Lower leg skin (tissue), 4 donors: ENCODE measurements at regions not wholly inside any gene's neighbourhood (a gene's known extent, or its start where the extent isn't known, plus 50 kb on each side); places are given as distances from the start of the nearest gene placed in this dataset.
A peak's percentile ranks its signal among the peaks of the same experiment; 100 is the strongest.

ENCODE experiments used
- DNase-seq, 2 donors: peaks; one replicate each; pipeline ENCODE4 v3.0.0-alpha.2; 2019; ENCODE audit warnings: low spot score in 2 of 2
- H3K4me3 ChIP-seq: fragments of 200-600 bp; sonication (generic); 2 replicates; pipeline ENCODE4 v1.5.1; 2017; ENCODE audit warnings: mild to moderate bottlenecking, low read depth; ENCODE audit not compliant: poor library complexity, severe bottlenecking
- CTCF ChIP-seq, 3 donors: fragments of 450-650 bp; IDR thresholded peaks; one replicate each; pipeline ENCODE4 v1.5.1; 2016; ENCODE audit warnings: antibody characterized with exemption in 3 of 3, mild to moderate bottlenecking in 3 of 3, moderate library complexity in 2 of 3
- POLR2A ChIP-seq, 2 donors: fragments of 450-650 bp; IDR thresholded peaks; one replicate each; pipeline ENCODE4 v1.6.1; 2016 to 2017; ENCODE audit warnings: antibody characterized with exemption in 2 of 2, mild to moderate bottlenecking in 1 of 2, moderate library complexity in 1 of 2
- WGBS, 2 donors: methylation state at CpG; one replicate each; pipeline ENCODE4 v1.1.5; 2018; 5-methylcytosine and 5-hydroxymethylcytosine counted together
- intact Hi-C: fragments of 100-400 bp; cut with DNase I; formaldehyde crosslinking; loops from one replicate; pipeline ENCODE4 v1.15.0; 2023; ENCODE audit warnings: low total_unique reads

GRCh38 chr6:112806163-112806865, 459.2 kb downstream of the RFPL4B start:
- no peak for TF ChIP-seq CTCF (IDR thresholded peaks at IDR 0.05)
- TF ChIP-seq POLR2A (IDR thresholded peaks at IDR 0.05), result no peak
- no peak overlapping the region for H3K4me3 ChIP-seq
- 89 to 92% methylated on average over 4 of the region's 4 CpGs for WGBS, 2 donors
- intact Hi-C loops, result no loop called here
- DNase-seq, result no peak

GRCh38 chr6:112821476-112821875, 474.3 kb downstream of the RFPL4B start:
- DNase-seq, result no peak
- 65 to 71% methylated on average over 1 of the region's 1 CpG for WGBS, 2 donors
- H3K4me3 ChIP-seq, result no peak overlapping the region
- intact Hi-C loops, result no loop called here
- no peak for TF ChIP-seq CTCF (IDR thresholded peaks at IDR 0.05)
- TF ChIP-seq POLR2A (IDR thresholded peaks at IDR 0.05), result no peak

GRCh38 chr6:112822769-112823168, 475.6 kb downstream of the RFPL4B start:
- 68 to 72% methylated on average over 2 of the region's 2 CpGs for WGBS, 2 donors
- DNase-seq, result no peak
- intact Hi-C loops, result no loop called here
- H3K4me3 ChIP-seq, result no peak overlapping the region
- no peak for TF ChIP-seq CTCF (IDR thresholded peaks at IDR 0.05)
- TF ChIP-seq POLR2A (IDR thresholded peaks at IDR 0.05), result no peak

- DNase-seq, result peak in 1 of 2 donors; percentile 33
- intact Hi-C loops, result no loop called here
- 40 to 48% methylated on average over 2 of the region's 2 CpGs for WGBS, 2 donors
- no peak for TF ChIP-seq POLR2A (IDR thresholded peaks at IDR 0.05)
- no peak for TF ChIP-seq CTCF (IDR thresholded peaks at IDR 0.05)
- H3K4me3 ChIP-seq, result no peak overlapping the region
Observed at GRCh38 chr6:112827793-112828192, 480.7 kb downstream of the RFPL4B start.

- DNase-seq, result no peak
- 62 to 68% methylated on average over 1 of the region's 1 CpG for WGBS, 2 donors
- no peak for TF ChIP-seq CTCF (IDR thresholded peaks at IDR 0.05)
- TF ChIP-seq POLR2A (IDR thresholded peaks at IDR 0.05), result no peak
- H3K4me3 ChIP-seq, result no peak overlapping the region
- intact Hi-C loops, result no loop called here
Observed at GRCh38 chr6:112831022-112831421, 483.9 kb downstream of the RFPL4B start.

GRCh38 chr6:112833581-112834131, 486.5 kb downstream of the RFPL4B start:
- intact Hi-C loops, result no loop called here
- no peak for DNase-seq
- no peak overlapping the region for H3K4me3 ChIP-seq
- TF ChIP-seq POLR2A (IDR thresholded peaks at IDR 0.05), result no peak
- no peak for TF ChIP-seq CTCF (IDR thresholded peaks at IDR 0.05)
- WGBS, 2 donors, result 56 to 68% methylated on average over 4 of the region's 4 CpGs
